Fibroblast of the aortic adventitia (primary cell): ENCODE measurements at regions not wholly inside any gene's neighbourhood (a gene's known extent, or its start where the extent isn't known, plus 50 kb on each side); places are given as distances from the start of the nearest gene placed in this dataset.
"Not testable (repeated sequence)": the region's sequence is repeated elsewhere in the genome, so short reads cannot be mapped to it uniquely, and the experiment has no call there.

Source experiments
- DNase-seq: peaks from one replicate; pipeline ENCODE4 v3.0.0-alpha.2; 2010; ENCODE audit warnings: low read depth
- H3K4me3 ChIP-seq: 2 replicates; pipeline ENCODE4 v1.5.1; 2011; ENCODE audit warnings: low read depth, mild to moderate bottlenecking, control low read depth, low read length, moderate library complexity
- CTCF ChIP-seq: IDR thresholded peaks from 2 replicates; pipeline ENCODE4 v1.5.1; 2011; ENCODE audit warnings: mild to moderate bottlenecking, low read length, control low read depth, inconsistent platforms; ENCODE audit not compliant: insufficient read depth

GRCh38 chr11:38693306-38693705, 2095.3 kb upstream of the RAG2 start:
- no peak overlapping the region for H3K4me3 ChIP-seq
- no peak for DNase-seq
- TF ChIP-seq CTCF, result no peak

GRCh38 chr11:38690211-38690610, 2092.2 kb upstream of the RAG2 start:
- H3K4me3 ChIP-seq, DNase-seq: not testable (repeated sequence)

GRCh38 chr11:38687008-38687407, 2089.0 kb upstream of the RAG2 start:
- H3K4me3 ChIP-seq, result no peak overlapping the region
- TF ChIP-seq CTCF, result no peak
- DNase-seq, result no peak

GRCh38 chr11:38683484-38683883, 2085.4 kb upstream of the RAG2 start:
- no peak for DNase-seq
- no peak for TF ChIP-seq CTCF
- no peak overlapping the region for H3K4me3 ChIP-seq

GRCh38 chr11:38680746-38681145, 2082.7 kb upstream of the RAG2 start:
- no peak overlapping the region for H3K4me3 ChIP-seq
- no peak for TF ChIP-seq CTCF
- DNase-seq, result no peak

DNA sequence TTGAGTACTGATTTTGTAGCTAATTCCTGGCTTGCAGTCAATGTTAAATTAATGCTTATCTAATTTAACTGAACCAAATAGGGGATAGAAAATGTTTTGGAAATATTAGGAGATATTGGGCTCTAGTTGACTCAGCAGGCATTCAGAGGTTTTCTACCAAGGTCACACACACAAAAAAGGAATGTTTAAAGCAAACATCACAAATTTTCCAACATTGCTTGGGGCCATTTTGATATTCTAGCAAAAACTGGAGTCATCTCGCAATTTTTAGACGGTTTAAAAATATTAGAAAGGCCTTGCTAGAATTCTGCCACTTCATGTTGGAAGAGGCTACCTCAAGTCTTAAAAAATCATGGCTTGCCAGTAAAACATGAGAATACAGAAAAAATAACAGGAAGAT, 2082.1 kb upstream of the RAG2 start:
- TF ChIP-seq CTCF, result no peak
- H3K4me3 ChIP-seq, result no peak overlapping the region
- DNase-seq, result no peak

GRCh38 chr11:38672445-38672844, 2074.4 kb upstream of the RAG2 start:
- H3K4me3 ChIP-seq, result no peak overlapping the region
- no peak for TF ChIP-seq CTCF
- no peak for DNase-seq

DNA sequence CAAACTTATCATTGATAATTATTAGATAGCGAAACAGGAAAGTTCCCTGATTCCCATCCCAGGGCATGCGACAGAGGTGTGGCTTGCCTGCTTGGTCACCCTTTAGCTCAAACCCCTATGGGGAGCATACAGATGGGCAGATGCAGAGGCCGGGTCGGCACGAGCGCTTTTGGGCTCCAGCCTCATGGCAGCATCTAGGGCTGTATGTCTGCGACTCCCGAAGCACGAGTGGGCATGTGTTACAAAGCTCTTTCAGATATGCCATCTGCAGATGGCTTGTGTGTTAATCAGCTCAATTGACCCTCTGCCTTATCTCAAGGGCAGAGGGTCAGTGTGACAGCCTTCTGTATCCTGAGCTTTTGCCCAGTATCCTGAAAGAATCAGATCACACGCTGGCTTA, 2069.3 kb upstream of the RAG2 start:
- no peak for DNase-seq
- no peak for TF ChIP-seq CTCF
- no peak overlapping the region for H3K4me3 ChIP-seq
